Erythroblast (primary cell): ENCODE measurements at regions not wholly inside any gene's neighbourhood (a gene's known extent, or its start where the extent isn't known, plus 50 kb on each side); places are given as distances from the start of the nearest gene placed in this dataset.

ENCODE experiments used
- GATA1 ChIP-seq: IDR thresholded peaks from 2 replicates; pipeline ENCODE4 v1.6.1; 2011; ENCODE audit warnings: low read depth, mild to moderate bottlenecking, control low read depth, low read length, moderate library complexity
- POLR2A ChIP-seq: IDR thresholded peaks from 2 replicates; pipeline ENCODE4 v1.6.1; 2011; ENCODE audit warnings: mild to moderate bottlenecking, low read length

GRCh38 chr6:40036186-40036585 is 101.9 kb upstream of the MOCS1 start:
- no peak for TF ChIP-seq POLR2A
- no peak for TF ChIP-seq GATA1
